T-helper 2 cell treated with Interferon-gamma antibody and Interleukin-4, amounts not matched to agents 100 ng/mL and 5 ng/mL, for 36 hours (primary cell): ENCODE measurements at regions not wholly inside any gene's neighbourhood (a gene's known extent, or its start where the extent isn't known, plus 50 kb on each side); places are given as distances from the start of the nearest gene placed in this dataset.
"Not testable (repeated sequence)": the region's sequence is repeated elsewhere in the genome, so short reads cannot be mapped to it uniquely, and the experiment has no call there.

Experiments
- intact Hi-C: fragments of 100-400 bp; cut with micrococcal nuclease; formaldehyde crosslinking; loops from one replicate; pipeline ENCODE4 v1.15.1; 2023

DNA sequence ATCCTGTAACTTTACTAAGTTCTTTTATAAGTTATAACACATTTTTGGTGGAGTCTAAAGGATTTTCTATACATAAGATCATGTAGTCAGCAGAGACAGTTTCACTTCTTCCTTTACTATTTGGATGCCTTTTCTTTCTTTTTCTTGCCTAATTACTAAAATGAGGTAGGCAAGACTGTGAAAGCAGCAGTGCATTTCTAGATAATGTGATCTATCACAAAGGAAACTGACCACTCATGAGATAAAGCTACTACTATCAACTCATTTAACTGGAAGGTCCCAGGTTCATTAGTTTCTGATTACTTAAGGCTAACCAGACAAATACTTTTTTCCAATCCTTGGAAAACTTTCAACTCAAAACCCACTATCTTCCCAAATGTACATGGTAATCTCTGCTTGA lies 196.2 kb upstream of the E2F8 start:
- intact Hi-C loops, result no loop called here

DNA sequence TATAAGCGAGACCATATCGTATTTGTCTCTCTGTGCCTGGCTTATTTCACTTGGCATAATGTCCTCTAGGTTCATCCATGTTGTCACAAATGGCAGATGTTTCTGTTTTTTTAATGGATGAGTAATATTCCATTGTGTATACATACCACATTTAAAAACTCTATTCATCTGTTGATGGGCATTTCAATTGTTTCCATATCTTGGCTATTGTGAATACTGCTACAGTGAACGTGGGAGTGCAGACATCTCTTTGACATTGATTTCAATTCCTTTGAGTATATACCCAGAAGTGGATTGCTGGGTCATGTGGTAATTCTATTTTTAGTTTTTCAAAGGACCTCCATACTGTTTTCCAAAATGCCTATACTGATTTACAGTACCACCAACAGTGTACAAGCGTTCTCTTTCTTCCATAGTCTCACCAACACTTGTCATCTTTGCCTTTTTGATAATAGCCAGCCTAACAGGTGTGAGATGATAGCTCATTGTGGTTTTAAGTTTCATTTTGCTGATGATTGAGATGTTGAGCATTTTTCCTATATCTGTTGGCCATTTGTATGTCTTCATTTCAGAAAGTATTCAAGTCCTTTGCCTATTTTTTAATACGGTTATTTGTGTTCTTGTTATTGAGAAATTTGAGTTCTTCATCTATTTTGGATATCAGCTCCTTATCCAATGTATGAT lies 194.7 kb upstream of the E2F8 start:
- intact Hi-C loops, result no loop called here

DNA sequence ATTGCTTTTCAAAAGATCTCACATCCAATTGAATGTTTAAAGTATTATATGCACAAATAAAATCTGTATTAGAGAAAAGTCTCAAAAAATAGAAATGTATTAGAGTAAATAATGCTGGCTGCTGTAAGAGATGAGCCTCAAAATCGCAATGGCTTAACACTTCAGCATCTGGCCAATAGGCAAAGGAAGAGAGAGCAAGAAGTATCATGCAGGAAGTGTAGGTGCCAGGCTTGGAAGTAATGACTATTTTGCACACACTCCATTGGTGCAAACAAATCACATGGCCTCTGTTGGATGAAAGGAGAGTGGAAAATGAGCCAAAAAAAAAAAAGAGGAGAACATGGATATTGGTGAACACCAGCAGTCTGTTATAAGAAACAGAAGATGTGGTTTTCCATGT lies 193.0 kb upstream of the E2F8 start:
- intact Hi-C loops, result no loop called here

DNA sequence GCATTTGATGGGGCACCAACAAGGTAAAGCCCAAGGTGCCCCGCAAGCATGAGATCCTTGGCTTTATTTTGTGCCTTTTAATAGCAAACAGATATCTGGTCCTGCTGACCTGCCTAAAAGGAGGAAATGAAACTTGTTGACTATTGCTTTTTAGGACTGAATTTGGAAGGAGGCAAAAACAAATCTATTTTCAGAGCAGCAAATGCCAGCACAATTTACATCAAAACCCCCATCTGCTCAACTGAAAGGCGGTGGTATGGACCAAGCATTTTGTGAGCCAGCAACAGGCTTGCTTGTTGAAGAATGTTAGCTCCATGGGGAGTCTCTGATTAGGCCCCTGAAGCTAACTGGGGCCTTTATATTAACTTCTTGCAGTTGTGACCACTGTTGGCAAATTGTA lies 192.6 kb upstream of the E2F8 start:
- intact Hi-C loops, result no loop called here

DNA sequence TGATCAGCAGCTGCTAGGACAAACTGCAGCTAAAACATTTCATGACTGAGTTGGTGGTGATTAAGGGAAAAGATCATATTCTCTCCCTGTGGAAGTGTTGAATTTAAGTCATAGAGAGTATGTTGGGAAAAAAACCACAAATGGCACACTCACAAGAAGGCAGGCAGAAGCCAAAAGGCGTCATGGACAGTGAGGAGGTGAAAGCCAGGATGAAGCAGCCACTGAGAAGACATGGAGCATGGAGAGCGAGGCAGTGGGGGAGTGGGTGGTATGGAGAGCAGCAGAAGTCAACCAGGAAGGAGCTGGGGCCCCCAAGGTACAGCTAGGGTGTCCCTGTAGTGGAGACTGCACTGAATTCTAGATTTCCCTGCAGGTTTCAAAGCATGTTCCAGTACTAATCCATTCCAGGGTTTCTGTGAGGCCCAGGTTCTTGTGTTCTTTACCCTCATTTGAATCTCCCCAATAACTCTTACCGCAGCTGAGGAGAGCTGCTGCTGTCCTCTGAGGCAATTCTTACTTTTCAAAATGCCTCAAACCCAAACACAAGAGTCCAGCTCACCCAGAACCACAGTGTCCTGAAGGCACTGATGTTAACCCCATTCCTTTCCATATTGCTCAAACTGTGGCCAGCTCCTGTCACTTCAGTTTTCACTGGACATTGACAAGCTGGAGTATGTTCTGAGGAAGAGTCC lies 191.8 kb upstream of the E2F8 start:
- intact Hi-C loops, result no loop called here

DNA sequence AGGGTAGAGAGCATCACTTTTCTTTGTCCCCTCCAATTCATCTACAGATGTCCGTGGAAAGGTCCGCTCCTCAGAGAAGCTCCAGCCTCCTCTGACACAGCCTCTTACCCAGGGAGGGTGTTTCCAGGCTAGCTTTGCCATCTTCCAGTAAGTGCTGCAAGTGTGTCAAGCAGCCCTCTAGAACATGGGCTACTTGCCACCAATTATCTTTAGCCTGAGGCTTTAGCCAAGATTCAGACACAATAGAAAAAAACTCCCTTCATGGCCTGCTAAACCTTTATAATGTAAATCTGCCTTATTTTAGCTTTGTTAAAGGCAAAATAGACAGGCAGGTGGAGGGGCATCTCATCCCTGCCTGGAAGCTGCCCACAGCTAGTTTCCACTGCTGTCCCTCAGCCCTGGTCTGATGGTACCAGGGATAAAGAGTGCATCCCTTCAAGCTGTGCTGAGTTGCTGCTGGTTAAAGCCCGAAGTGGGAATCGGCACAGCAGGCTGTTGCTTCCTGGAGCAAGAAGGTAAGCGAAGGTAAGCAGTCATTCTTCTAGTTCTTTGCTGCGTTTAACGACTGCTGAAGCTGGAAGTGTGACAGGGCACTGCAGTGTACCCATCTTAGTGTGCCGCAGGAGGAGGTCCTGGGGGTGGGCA lies 190.1 kb upstream of the E2F8 start:
- intact Hi-C loops, result no loop called here

DNA sequence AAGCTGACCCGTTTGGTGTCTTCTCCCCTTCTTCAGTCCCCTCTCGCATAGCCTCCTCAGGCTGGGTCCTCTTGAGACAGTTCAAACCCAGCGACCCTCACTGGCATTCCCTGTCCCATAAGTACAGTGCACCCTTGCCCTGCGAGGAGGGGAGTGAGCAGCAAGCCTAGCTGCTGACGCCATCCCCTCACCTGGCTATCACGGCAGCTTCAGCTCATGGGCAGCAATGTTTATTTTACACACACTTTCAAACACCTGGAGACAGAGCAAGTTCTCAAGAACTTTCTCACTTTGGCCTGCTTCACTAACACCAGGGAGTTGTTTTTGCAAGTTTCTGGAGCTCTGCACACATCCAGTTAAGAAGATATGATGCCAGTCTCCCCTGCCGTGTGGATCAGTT lies 189.6 kb upstream of the E2F8 start:
- intact Hi-C loops, result no loop called here

DNA sequence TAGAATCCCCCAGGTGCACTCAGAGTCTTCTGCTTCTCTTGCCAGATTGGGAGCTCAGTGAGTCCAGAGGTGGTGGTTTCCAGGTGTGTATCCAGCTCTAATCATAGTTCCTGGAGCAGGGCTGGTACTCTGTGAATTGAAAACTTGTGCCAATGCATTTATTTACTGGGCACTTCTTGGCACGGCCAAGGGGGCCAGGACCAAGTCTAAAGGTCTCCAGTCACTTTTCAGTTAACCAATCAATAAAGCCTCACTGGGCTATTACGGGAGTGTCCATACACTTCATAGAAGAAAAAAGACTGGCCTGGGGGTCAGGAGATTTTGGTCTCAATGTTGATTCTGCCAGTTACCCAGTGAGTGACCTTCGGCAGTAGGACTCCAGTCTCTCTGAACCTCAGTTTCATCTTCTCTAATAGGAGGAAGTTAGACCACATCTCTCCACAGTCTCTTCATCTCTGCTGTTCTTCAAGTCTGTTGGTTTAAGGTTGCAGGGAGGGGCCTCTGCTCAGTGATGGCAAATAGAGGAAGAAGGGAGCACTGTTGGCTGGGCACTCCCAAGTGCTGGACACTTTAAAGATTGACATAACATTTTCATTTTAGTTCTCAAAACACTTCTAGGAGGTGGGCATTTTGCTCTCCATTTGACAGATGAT lies 188.5 kb upstream of the E2F8 start:
- intact Hi-C loops, result no loop called here

DNA sequence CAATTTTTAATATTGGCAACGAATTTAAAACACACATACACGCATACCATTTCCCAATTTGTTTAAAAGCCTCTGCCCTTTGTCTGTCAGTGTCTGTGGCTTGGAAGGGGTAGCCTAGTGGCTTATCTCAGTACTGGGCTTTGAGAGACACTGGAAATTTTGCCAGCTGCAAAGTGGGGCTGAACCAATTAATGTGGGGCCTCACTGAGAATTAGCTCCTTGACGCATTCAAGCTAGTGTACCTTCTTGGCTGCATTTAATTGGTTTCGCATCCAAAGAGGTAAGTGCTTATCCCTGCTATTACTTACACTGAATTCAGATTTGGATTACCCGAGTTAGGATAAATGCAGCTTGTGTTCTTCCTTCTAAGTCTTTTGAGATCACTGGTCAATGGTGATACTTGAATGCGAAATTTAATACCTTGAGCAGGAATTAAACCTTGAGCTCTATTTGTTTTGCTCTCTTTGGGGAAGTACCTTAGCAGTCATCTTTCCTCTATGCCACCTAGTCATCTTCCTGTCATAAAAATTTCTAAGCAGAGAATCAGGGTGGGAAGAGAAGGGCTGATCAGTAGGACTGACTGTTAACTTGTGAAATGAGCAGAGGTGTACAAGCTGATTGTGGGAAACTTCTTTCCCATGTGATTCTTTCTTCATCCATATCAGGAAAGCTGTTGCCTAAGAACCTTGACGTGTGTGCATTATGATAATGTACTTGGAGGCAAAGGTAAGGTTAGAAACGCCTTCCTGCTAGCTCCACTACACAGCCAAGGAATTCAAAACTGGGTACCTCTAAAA lies 187.7 kb upstream of the E2F8 start:
- intact Hi-C loops, result no loop called here

DNA sequence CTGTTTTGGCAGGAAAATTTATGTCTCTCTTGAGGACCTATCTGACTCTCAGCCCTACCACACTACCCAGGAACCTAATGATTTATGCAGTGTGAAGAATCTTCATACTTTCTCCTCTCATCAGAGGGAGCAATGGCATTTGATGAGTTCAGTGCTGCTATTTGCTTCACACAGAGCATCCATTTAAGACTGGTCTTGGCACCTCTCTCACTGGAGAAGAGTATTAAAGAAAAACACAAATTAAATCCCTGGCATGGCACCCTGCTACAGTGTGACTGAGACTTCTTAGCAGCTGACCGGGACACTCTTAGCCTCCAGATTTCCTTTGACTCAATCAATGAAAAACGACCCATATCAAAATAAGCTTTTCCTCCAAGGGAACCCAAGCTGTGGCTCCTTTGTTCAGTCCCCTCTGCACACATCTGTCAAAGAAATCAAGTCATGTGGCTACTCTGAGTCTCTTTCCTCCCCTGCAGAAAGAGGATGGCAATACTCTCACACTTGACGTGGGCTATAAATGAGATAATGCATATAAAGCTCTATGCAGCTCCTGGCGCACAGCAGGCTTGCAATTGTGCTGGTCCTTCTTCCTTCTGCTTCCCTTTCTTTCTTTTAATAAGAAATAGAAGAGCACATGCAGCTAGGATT lies 186.1 kb upstream of the E2F8 start:
- intact Hi-C loops, result no loop called here

DNA sequence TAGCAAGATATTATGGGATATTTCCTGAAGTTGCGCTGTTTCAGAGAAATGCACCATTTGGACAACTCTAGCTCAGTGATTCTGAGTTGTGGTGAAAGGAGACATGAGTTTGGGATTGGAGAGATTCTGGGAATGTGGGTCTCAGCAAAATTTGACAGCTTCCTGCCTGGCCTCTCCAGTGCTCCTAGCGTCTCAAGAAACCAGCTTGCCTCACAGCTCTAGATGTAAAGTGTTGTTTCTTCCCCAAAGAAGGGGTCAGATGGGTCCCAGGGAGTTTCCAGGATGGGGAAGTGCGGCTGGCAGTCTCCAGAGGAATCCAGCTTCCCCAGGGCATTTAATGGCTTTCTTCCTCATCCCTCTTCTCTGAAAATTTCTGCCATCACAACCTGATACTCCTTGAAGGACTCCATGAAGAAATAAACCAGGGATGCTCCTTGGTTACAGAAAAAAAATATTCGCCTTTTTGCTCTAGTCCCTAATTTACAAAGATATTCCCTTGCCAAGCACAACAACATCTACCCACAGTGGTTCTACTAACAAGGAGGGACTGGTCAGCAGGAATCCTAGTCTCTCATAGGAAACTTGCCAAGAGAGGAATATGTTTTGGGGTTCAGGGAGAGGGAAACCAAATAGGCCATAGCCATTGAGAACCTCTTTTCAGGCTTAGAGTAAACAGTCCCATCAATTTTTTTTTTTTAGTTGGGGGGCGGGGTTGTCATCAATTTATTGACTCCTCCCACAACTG lies 185.4 kb upstream of the E2F8 start:
- intact Hi-C loops, result no loop called here

DNA sequence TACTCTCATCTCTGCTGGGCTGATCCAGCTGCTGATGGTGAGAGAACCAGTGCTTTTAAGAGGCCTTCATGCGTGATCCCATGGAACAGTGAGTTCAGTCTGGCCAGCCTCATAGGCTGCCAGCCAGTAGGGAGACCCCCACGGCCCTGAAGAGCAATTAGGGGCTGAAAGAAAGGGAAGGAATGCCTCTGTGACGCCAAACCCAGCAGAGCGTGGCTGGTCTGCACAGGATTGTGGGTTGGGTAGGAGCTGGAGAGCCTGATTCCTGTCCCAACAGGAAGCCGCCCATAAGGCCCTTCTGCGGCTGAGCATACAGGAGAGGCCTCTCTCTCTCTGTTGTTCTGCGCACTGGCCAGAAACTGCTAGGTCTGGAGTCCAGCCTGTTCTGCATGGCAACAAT lies 181.5 kb upstream of the E2F8 start:
- intact Hi-C loops, result no loop called here

DNA sequence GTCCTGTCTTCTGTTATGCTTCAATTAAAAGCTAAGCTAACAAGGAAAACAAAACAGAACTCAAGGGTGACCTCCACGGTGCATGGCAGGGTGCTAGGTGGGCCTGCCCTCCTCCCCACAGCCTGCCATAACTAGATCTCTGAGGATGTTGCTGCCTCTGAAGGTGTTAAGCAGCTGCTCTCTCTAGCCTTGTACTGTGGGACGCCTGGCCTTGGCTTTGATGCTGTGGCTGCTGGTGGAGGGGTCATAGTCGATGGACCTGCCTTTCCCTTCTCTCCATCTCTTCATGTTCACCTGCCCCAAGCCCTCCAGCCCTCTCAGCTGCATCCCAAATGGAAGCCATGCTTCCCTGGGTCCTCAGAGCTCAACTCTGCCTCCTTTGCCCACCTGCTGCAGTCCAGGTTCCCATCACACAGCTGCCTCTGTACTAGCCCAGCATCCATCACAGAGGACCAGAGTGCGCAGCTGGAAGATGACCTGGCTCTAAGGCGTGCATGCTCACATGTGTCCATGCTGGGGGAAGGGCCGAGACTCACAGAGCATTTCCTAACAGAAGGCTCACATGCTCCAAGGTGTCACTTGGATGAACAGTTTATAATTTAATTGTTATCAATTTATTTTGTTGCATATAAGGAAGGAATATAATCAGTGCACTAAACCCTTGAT lies 180.3 kb upstream of the E2F8 start:
- intact Hi-C loops, result no loop called here

DNA sequence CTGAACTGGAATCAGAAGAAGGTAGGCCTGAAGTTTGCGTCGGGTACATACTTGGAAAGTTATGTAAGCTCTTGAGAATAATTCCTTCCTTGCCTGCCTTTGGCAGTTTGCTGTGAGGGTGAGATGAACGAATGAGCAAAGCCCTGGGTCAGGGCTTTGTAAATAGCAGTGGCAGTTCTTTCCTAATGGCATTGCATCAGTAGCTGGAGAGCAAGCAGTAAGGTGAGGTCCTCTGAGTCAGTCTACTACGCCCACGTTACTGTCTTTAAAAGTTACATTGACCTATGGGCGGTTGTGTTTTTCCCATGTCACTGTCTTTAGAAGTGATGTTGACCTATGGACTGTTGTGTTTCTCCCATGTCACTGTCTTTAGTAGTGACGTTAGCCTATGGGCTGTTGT lies 179.1 kb upstream of the E2F8 start:
- intact Hi-C loops, result no loop called here

DNA sequence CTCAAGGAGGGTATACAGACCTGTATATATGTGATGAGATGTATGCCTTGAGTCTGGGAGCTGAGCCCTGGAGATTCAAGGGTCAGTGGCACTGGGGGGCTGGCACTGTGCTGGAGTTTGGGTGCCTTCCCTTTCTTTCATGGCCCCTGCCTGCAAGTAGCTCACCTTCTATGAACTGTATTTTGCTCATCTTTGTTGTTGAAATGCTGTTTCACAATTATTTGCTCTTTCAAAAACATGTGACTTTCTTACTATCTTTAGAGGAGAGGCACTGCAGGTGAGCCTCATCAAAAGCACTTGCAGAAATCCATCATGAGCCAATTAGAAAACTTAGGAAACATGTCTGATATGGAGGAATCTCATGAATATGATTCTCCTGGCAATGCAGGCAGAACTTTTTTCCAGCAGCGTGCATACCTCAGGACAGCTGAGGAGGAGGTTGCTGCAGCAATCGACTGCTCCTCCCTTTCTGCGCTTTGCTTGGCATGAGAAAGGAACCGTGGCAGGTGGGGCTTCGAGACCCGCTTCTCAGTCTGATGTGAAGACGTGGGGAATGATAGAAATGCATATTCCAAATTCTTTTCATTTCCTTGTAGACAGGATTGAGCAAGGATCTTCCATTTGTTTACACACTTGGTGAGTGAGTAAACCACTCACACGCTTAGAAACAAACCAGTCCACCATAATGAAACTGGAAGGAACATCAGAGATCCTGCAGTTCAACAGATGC lies 178.4 kb upstream of the E2F8 start:
- intact Hi-C loops, result no loop called here

DNA sequence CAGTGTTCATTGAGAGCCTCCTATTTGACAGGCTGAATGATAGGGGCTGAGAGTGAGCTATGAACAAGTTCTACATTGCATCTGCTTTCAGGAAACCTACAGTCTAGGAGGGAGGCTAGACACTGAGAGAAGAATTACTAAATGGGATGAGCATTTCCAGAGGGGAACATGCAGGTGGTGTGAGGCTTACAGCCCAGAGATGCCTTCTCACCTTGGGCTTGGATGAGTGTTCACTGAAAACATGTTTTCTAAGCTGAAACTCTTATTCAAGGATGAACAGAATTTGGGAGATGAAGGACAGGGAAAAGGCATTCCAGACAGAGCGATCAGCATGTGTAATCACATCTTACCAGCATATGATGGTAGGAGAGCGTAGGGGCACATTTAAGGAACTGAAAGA lies 177.5 kb upstream of the E2F8 start:
- intact Hi-C loops, result no loop called here

DNA sequence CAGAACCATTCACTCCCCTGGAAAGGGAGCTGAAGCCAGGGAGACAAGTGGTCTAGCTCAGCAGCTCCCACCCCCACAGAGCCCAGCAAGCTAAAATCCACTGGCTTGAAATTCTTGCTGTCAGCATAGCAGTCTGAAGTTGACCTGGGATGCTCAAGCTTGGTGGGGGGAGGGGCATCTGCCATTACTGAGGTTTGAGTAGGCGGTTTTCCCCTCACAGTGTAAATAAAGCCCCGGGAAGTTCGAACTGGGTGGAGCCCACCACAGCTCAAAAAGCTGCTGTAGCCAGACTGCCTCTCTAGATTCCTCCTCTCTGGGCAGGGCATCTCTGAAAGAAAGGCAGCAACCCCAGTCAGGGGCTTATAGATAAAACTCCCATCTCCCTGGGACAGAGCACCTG lies 171.3 kb upstream of the E2F8 start:
- intact Hi-C loops, result not testable (repeated sequence)

DNA sequence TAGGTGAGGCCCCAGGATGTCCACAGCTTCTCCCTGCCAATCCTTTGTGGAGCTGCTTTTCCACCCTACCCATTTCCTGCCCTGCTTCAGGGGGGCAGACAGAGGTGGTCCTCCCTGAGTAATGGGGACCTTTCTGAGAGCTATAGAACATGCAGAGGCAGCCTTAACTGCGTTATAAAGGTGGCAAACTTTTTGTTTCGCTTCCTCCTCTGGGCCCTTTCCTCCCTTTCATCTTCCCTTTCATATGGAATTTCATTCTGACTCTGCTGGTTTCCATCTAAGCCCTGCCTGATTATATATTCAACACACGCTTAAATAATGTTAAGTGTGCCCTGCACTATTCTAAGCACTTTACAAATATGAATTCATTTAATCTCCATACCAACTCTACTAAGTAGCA lies 169.3 kb upstream of the E2F8 start:
- intact Hi-C loops, result no loop called here

DNA sequence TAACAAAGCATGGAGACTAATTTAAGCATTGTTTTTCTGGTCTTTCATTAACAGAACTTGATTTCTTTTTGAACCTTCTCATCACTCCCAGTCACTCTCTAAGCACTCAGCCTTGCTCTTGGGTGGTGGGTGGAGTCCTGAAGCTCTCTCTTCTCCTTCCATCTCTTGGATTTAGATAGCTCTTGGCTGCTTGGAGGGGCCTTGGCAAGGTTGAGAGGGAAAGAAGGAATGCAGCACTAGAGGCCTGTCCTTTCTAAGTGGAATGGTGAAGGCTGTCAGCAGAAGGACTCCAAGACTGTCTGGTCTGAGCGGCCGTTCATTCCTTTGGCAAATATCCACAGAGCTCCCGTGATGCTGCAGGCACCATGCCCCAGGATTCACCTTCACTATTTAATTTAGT lies 168.6 kb upstream of the E2F8 start:
- intact Hi-C loops, result no loop called here
